Naive thymus-derived CD4-positive, alpha-beta T cell (primary cell): ENCODE measurements at regions not wholly inside any gene's neighbourhood (a gene's known extent, or its start where the extent isn't known, plus 50 kb on each side); places are given as distances from the start of the nearest gene placed in this dataset.

Experiments used
- ATAC-seq: fragments of 150-1000 bp; cut with Tn5 transposase; 2 replicates; pipeline ENCODE4 v1.10.0; 2021; ENCODE audit warnings: mild to moderate bottlenecking, moderate library complexity
- CTCF ChIA-PET: fragments of 350-600 bp; sonication (Branson Sonifier 250); formaldehyde crosslinking; loops from one replicate; lab custom pipeline; 2021; ENCODE audit warnings: antibody characterized with exemption; lab: Charles Lee
- POLR2A ChIA-PET: fragments of 350-600 bp; sonication (Branson Sonifier 250); formaldehyde crosslinking; loops from one replicate; lab custom pipeline; 2021; ENCODE audit warnings: antibody characterized with exemption, inconsistent platforms; lab: Charles Lee
- DNase-seq, 9 donors: peaks; one replicate each; pipeline versions ENCODE4 v3.0.0 to v3.0.0-alpha.2; 2020 to 2022; ENCODE audit warnings: mixed read lengths in 1 of 9
- H3K27ac ChIP-seq: one replicate; pipeline ENCODE4 v1.7.0; 2013; ENCODE audit warnings: mild to moderate bottlenecking, low read depth, low read length, moderate library complexity
- H3K27me3 ChIP-seq, 2 donors: one replicate each; pipeline ENCODE4 v1.7.0; 2013; ENCODE audit warnings: low read length in 2 of 2, mild to moderate bottlenecking in 2 of 2, moderate library complexity in 2 of 2; ENCODE audit not compliant: control insufficient read depth in 2 of 2, insufficient read depth in 2 of 2
- H3K36me3 ChIP-seq, 3 experiments: 1 replicate in 2 of 3; 2 replicates in 1 of 3; pipeline ENCODE4 v1.7.0; 2013; ENCODE audit warnings: low read length in 3 of 3, mild to moderate bottlenecking in 3 of 3, moderate library complexity in 1 of 3; ENCODE audit not compliant: insufficient read depth in 3 of 3, control insufficient read depth in 2 of 3
- H3K4me1 ChIP-seq, 2 donors: one replicate each; pipeline ENCODE4 v1.7.0; 2013; ENCODE audit warnings: low read length in 2 of 2, mild to moderate bottlenecking in 2 of 2, moderate library complexity in 1 of 2; ENCODE audit not compliant: control insufficient read depth in 2 of 2, insufficient read depth in 2 of 2
- H3K4me3 ChIP-seq: 2 replicates; pipeline ENCODE4 v1.7.0; 2013; ENCODE audit warnings: mild to moderate bottlenecking, low read length
- H3K9me3 ChIP-seq, 3 experiments: 1 replicate in 2 of 3; 2 replicates in 1 of 3; pipeline ENCODE4 v1.7.0; 2013; ENCODE audit warnings: low read length in 3 of 3; ENCODE audit not compliant: control insufficient read depth in 2 of 3
- H3K27ac Mint-ChIP-seq, 9 donors: one replicate each; pipeline ENCODE4 v1.8.0; 2020 to 2022; ENCODE audit warnings: mixed read lengths in 9 of 9, mild to moderate bottlenecking in 8 of 9, moderate library complexity in 5 of 9, inconsistent platforms in 2 of 9
- H3K27me3 Mint-ChIP-seq, 5 donors: one replicate each; pipeline ENCODE4 v1.8.0; 2021 to 2022; ENCODE audit warnings: mixed read lengths in 5 of 5, mild to moderate bottlenecking in 1 of 5
- H3K36me3 Mint-ChIP-seq, 5 donors: one replicate each; pipeline ENCODE4 v1.8.0; 2020 to 2022; ENCODE audit warnings: mixed read lengths in 5 of 5, mild to moderate bottlenecking in 3 of 5, inconsistent platforms in 1 of 5
- H3K4me1 Mint-ChIP-seq, 7 donors: one replicate each; pipeline ENCODE4 v1.8.0; 2020 to 2022; ENCODE audit warnings: mixed read lengths in 7 of 7, mild to moderate bottlenecking in 3 of 7, inconsistent platforms in 1 of 7
- H3K4me3 Mint-ChIP-seq, 10 donors: one replicate each; pipeline ENCODE4 v1.8.0; 2020 to 2022; ENCODE audit warnings: mild to moderate bottlenecking in 10 of 10, mixed read lengths in 10 of 10, moderate library complexity in 6 of 10, inconsistent platforms in 2 of 10
- H3K9me3 Mint-ChIP-seq, 11 donors: one replicate each; pipeline ENCODE4 v1.8.0; 2020 to 2022; ENCODE audit warnings: mixed read lengths in 11 of 11, mild to moderate bottlenecking in 4 of 11, inconsistent platforms in 1 of 11, moderate library complexity in 1 of 11
- intact Hi-C, 2 donors: fragments of 100-400 bp; cut with micrococcal nuclease; formaldehyde crosslinking; loops; one replicate each; pipeline ENCODE4 v1.15.1; 2023

- ChIA-PET POLR2A (no interaction called here), CTCF (no interaction called here)
- Histone ChIP-seq H3K27me3 (no peaks in the 10 kb centered on the region), H3K27ac (no peak overlapping the region), H3K9me3 (no peaks in the 10 kb centered on the region), H3K36me3 (no peaks in the 10 kb centered on the region), H3K4me1 (no peaks in the 10 kb centered on the region), H3K4me3 (no peak overlapping the region)
- Mint-ChIP-seq H3K36me3 (no peaks in the 10 kb centered on the region), H3K4me3 (no peak overlapping the region), H3K4me1 (no peaks in the 10 kb centered on the region), H3K27me3 (no peaks in the 10 kb centered on the region), H3K9me3 (peaks cover 0 to 10% (median 2%) of the 10 kb centered on the region in 11 donors), H3K27ac (no peak overlapping the region)
- DNase-seq: no peak
- intact Hi-C loops: no loop called here
- ATAC-seq: no peak
These were observed 273.6 kb downstream of the TRAM1L1 start for GRCh38 chr4:116811730-116812129.

GRCh38 chr4:116796022-116796421 is 289.4 kb downstream of the TRAM1L1 start:
- Histone ChIP-seq H3K4me1 (no peaks in the 10 kb centered on the region), H3K36me3 (no peaks in the 10 kb centered on the region), H3K27me3 (no peaks in the 10 kb centered on the region), H3K4me3 (no peak overlapping the region), H3K9me3 (no peaks in the 10 kb centered on the region), H3K27ac (no peak overlapping the region)
- Mint-ChIP-seq H3K9me3 (no peaks in the 10 kb centered on the region), H3K36me3 (no peaks in the 10 kb centered on the region), H3K4me3 (no peak overlapping the region), H3K27ac (no peak overlapping the region), H3K4me1 (no peaks in the 10 kb centered on the region), H3K27me3 (no peaks in the 10 kb centered on the region)
- ChIA-PET POLR2A (no interaction called here), CTCF (no interaction called here)
- intact Hi-C loops: no loop called here
- ATAC-seq: no peak
- DNase-seq: no peak

GRCh38 chr4:116788723-116789122 is 296.7 kb downstream of the TRAM1L1 start:
- no peak overlapping the region for H3K4me3 ChIP-seq
- DNase-seq: no peak
- ChIA-PET CTCF (no interaction called here), POLR2A (no interaction called here)
- Mint-ChIP-seq H3K9me3 (peaks cover 0 to 2% (median 0%) of the 10 kb centered on the region in 11 donors), H3K27ac (no peak overlapping the region), H3K4me1 (no peaks in the 10 kb centered on the region), H3K27me3 (no peaks in the 10 kb centered on the region), H3K36me3 (no peaks in the 10 kb centered on the region), H3K4me3 (no peak overlapping the region)
- no peaks in the 10 kb centered on the region for H3K36me3 ChIP-seq
- intact Hi-C loops: no loop called here
- no peaks in the 10 kb centered on the region for H3K4me1 ChIP-seq
- H3K9me3 ChIP-seq: no peaks in the 10 kb centered on the region
- no peaks in the 10 kb centered on the region for H3K27me3 ChIP-seq
- no peak for ATAC-seq
- H3K27ac ChIP-seq: no peak overlapping the region

- POLR2A ChIA-PET: no interaction called here
- H3K36me3 ChIP-seq: no peaks in the 10 kb centered on the region
- DNase-seq: no peak
- no peak for ATAC-seq
- no peaks in the 10 kb centered on the region for H3K27me3 ChIP-seq
- H3K36me3 Mint-ChIP-seq: no peaks in the 10 kb centered on the region
- no peak overlapping the region for H3K27ac Mint-ChIP-seq
- no peaks in the 10 kb centered on the region for H3K9me3 ChIP-seq
- intact Hi-C loops: no loop called here
- no peak overlapping the region for H3K4me3 Mint-ChIP-seq
- no peaks in the 10 kb centered on the region for H3K4me1 Mint-ChIP-seq
- H3K9me3 Mint-ChIP-seq: peaks cover 0 to 2% (median 0%) of the 10 kb centered on the region in 11 donors
- no peak overlapping the region for H3K27ac ChIP-seq
- no peak overlapping the region for H3K4me3 ChIP-seq
- no peaks in the 10 kb centered on the region for H3K27me3 Mint-ChIP-seq
- CTCF ChIA-PET: no interaction called here
- H3K4me1 ChIP-seq: no peaks in the 10 kb centered on the region
These were observed 330.3 kb downstream of the TRAM1L1 start for GRCh38 chr4:116755051-116755450.

- CTCF ChIA-PET: no interaction called here
- no peaks in the 10 kb centered on the region for H3K4me1 ChIP-seq
- no peaks in the 10 kb centered on the region for H3K27me3 ChIP-seq
- H3K9me3 ChIP-seq: no peaks in the 10 kb centered on the region
- Mint-ChIP-seq H3K36me3 (no peaks in the 10 kb centered on the region), H3K27ac (no peak overlapping the region), H3K4me3 (no peak overlapping the region), H3K9me3 (peaks cover 0 to 7% (median 0%) of the 10 kb centered on the region in 11 donors), H3K27me3 (no peaks in the 10 kb centered on the region), H3K4me1 (no peaks in the 10 kb centered on the region)
- H3K4me3 ChIP-seq: no peak overlapping the region
- no peaks in the 10 kb centered on the region for H3K36me3 ChIP-seq
- no peak for ATAC-seq
- DNase-seq: no peak
- intact Hi-C loops: no loop called here
- no peak overlapping the region for H3K27ac ChIP-seq
- POLR2A ChIA-PET: no interaction called here
These were observed 333.3 kb downstream of the TRAM1L1 start for GRCh38 chr4:116752027-116752426.

- POLR2A ChIA-PET: interaction anchor here (0.6 kb wide), 1 partner anchor 213 kb away, joined by 3 read pairs; no protein-coding TSS in a partner anchor
- Mint-ChIP-seq H3K36me3 (no peaks in the 10 kb centered on the region), H3K4me1 (no peaks in the 10 kb centered on the region), H3K27ac (no peak overlapping the region), H3K4me3 (no peak overlapping the region), H3K27me3 (no peaks in the 10 kb centered on the region), H3K9me3 (peaks cover 0 to 11% (median 0%) of the 10 kb centered on the region in 11 donors)
- intact Hi-C loops: no loop called here
- DNase-seq: no peak
- CTCF ChIA-PET: no interaction called here
- H3K36me3 ChIP-seq: no peaks in the 10 kb centered on the region
- H3K4me3 ChIP-seq: no peak overlapping the region
- no peaks in the 10 kb centered on the region for H3K27me3 ChIP-seq
- ATAC-seq: no peak
- no peak overlapping the region for H3K27ac ChIP-seq
- no peaks in the 10 kb centered on the region for H3K4me1 ChIP-seq
- H3K9me3 ChIP-seq: no peaks in the 10 kb centered on the region
These were observed 348.6 kb downstream of the TRAM1L1 start for GRCh38 chr4:116736756-116737155.

- H3K36me3 Mint-ChIP-seq: no peaks in the 10 kb centered on the region
- no peaks in the 10 kb centered on the region for H3K4me1 Mint-ChIP-seq
- ChIA-PET CTCF (no interaction called here), POLR2A (no interaction called here)
- H3K9me3 Mint-ChIP-seq: peaks cover 0 to 11% (median 0%) of the 10 kb centered on the region in 11 donors
- ATAC-seq: no peak
- no peak overlapping the region for H3K4me3 ChIP-seq
- H3K4me3 Mint-ChIP-seq: no peak overlapping the region
- H3K27me3 Mint-ChIP-seq: no peaks in the 10 kb centered on the region
- H3K27ac ChIP-seq: no peak overlapping the region
- no peaks in the 10 kb centered on the region for H3K9me3 ChIP-seq
- H3K4me1 ChIP-seq: no peaks in the 10 kb centered on the region
- no peaks in the 10 kb centered on the region for H3K36me3 ChIP-seq
- no peak for DNase-seq
- H3K27ac Mint-ChIP-seq: no peak overlapping the region
- intact Hi-C loops: no loop called here
- no peaks in the 10 kb centered on the region for H3K27me3 ChIP-seq
These were observed 351.2 kb downstream of the TRAM1L1 start for GRCh38 chr4:116734178-116734577.
